HG03354 (cell line): ENCODE measurements at regions not wholly inside any gene's neighbourhood (a gene's known extent, or its start where the extent isn't known, plus 50 kb on each side); places are given as distances from the start of the nearest gene placed in this dataset.

Experiments used
- ATAC-seq: cut with Tn5 transposase; IDR thresholded peaks from one replicate; pipeline ENCODE4 v1.9.1; 2021; ENCODE audit warnings: mild to moderate bottlenecking; ENCODE audit not compliant: unreplicated experiment, poor library complexity, severe bottlenecking

GRCh38 chr5:93322974-93323860, 257.8 kb downstream of the NR2F1-AS1 start:
- ATAC-seq: no peak

DNA sequence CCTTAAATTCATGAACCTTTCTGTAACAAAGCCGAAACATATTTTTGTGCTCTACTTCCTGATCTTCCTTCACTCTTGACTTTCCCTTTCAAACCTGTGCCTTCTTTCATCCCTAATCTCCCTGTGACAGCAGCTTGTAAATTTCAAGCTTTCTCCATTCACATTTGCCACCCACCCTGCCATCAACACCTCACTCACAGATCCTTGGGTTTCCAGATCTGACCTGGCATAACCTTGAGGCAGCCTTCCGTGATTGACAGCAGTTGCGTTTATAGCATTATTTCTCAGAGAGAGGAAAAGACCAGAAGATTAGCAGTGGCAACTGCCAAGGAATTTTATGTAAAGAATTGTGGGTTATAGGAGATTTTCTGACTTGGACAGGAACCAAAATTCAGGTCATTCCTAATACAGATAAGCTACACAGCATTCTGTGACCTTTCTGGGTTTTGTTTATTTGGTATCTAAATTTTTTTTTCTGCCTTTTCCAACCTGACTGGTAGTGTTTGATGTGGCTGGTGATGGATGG, 260.0 kb downstream of the NR2F1-AS1 start:
- no peak for ATAC-seq

DNA sequence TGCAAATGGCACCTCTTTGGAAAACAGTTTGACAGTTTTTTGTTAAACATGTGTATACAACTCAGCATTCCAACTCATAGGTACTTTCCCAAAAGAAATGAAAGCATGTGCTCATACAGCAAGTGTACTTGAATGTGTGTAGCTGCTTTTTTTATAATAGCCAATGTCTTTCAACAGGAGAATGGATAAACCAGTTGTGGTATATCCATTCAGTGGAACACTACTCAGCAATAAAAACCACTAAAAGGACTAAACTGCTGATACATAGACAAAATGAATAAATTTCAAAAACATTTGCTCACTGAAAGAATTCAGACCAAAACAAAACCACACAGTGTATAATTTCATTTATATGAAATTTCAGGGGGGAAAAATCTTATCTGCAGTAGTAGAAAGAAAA, 267.3 kb downstream of the NR2F1-AS1 start:
- ATAC-seq: no peak

DNA sequence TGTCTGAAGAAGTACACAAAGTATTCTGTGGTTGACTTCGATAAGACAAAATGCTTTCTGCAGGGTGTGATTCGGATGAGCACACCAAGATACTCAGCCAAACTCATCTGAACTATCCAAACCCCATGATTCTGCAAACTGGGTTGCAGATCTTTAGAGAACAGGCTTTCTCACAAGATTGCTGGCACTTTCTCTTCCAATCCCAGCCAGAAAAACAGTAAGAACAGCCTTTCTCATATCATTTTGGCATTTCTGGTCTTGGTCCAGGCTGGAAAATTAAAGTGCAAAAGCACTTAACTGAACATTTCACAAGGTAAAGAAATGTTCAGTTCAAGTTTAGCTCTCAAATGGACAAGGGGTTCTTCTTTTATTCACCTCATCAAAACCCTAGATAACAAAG, 269.1 kb downstream of the NR2F1-AS1 start:
- no peak for ATAC-seq

GRCh38 chr5:93307557-93307956, 273.5 kb downstream of the NR2F1-AS1 start:
- ATAC-seq: no peak

DNA sequence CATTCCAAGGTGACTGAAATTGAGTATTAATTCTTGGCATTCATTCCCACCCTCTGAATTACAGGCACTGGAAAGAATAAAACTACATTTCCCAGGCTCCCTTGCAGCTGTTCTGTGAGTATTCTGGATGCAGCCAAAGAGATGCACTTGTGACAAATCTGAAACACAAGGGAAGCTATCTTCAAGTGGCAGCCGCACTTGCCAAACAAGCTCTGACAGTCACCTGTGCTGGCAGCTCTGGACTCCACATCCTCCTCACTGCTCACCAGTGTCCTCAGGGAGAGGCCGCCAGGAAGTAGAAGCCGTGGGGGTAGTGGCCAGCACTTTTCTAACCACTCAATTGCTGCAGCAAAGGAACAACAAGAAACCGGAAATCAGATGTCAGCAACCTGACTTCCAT, 275.0 kb downstream of the NR2F1-AS1 start:
- no peak for ATAC-seq

GRCh38 chr5:93304456-93305250, 276.4 kb downstream of the NR2F1-AS1 start:
- ATAC-seq: no peak

- no peak for ATAC-seq
Observed at GRCh38 chr5:93303291-93303691, 277.7 kb downstream of the NR2F1-AS1 start.

DNA sequence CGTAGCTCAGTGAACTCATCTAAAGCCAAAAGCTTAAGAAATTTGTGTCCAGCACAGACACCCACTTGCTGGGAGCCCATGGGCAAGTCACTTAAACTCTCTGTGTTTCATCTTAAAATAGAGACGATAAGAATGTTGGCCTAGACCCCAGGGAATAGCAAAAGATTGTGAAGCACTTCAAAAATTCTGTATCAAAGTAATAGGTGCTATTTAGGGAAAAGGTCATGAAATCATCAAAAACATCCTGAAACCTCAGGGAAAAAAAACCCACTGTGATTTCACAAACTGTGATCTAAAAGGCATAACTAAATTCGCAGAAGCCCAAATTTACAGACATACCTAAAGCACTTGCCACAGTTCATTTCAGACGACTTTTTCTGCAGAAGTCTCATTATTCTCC, 278.3 kb downstream of the NR2F1-AS1 start:
- ATAC-seq: no peak

DNA sequence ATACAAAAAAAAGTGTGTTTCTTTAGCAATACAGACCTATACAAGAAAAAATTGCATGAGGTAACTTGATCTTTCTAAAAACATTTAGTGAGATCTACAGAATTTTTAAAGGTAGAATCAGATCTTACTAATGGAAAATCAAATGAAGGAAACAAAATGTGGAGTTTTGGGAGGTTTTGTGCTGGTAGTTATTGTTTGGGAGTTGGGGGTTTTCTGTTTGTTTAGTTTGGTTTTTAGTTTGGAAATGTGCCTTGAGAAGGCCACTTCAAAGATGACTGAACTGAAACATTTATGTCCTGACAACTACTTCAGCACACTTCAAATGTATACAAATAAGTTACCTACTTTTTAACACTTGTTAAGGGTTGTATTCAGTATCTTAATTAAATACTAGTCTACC, 280.1 kb downstream of the NR2F1-AS1 start:
- ATAC-seq: no peak

DNA sequence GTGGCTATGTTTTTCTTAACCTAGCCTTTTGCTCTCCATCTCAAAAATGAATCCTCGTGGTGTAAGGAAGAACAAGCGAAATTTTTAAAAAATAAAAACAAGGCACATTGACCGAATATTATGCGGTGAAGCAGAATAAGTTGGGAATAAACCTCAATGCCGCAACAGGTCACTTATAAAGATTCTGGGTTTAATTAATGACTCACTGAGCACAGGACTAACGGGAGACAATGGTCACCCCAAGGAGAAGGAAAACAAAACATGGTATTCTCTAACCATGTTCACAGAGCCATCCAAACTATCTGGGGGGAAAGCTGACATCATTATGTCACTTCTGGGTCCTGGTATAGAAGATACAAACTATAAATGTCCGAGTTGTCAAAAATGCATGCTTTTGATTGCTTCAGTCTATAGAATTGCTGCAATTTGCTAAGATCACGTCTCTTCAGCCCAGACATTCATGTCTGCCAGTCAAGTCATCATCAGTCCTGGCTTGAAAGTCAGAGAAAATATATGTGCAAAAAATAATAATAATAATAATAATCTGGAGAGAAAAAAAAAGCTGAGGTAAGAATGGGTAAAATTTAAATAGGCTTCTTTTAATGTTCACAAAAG, 280.6 kb downstream of the NR2F1-AS1 start:
- ATAC-seq: no peak

- ATAC-seq: no peak
Observed at GRCh38 chr5:93299681-93300308, 281.2 kb downstream of the NR2F1-AS1 start.

DNA sequence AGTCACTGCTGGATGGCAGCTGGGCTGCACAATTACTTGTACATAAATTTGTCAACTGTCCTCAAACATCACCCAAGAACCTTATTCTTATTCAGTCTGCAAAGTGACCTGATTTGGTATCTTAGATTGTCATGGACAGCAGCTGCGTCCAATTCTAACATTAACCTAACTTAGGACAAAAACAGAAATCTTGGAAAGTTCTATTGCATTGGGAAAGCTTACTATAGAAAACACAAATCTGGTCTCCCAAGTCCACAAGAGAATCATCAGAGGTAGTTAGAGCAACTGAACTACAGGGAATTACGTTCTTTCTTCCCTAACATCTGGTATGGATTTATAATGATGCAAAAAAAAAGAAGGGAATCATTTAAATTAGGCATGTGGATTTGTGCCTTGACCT, 283.9 kb downstream of the NR2F1-AS1 start:
- ATAC-seq: no peak

- ATAC-seq: no peak
Observed at GRCh38 chr5:93296338-93296737, 284.7 kb downstream of the NR2F1-AS1 start.

- ATAC-seq: no peak
Observed at GRCh38 chr5:93294996-93295395, 286.0 kb downstream of the NR2F1-AS1 start.

DNA sequence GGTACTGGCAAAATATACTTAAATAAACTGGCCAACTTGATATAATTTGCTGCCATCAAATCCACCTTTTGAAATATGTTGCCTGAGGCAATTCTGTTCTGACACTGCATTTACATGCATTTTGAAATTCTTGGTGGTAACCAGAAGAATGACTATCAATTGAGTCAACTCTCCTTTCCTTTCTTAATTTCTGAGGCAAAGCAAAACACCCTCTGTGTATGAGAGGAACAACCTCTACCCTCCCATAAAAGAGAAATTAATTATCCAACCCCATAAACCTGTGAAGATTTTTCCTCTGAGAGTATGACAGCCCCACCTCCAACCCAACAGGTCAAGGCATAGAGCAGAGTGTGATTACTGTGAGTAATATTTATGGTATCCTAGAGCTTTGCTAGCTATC, 286.8 kb downstream of the NR2F1-AS1 start:
- ATAC-seq: no peak

GRCh38 chr5:93289942-93290341, 291.1 kb downstream of the NR2F1-AS1 start:
- no peak for ATAC-seq

DNA sequence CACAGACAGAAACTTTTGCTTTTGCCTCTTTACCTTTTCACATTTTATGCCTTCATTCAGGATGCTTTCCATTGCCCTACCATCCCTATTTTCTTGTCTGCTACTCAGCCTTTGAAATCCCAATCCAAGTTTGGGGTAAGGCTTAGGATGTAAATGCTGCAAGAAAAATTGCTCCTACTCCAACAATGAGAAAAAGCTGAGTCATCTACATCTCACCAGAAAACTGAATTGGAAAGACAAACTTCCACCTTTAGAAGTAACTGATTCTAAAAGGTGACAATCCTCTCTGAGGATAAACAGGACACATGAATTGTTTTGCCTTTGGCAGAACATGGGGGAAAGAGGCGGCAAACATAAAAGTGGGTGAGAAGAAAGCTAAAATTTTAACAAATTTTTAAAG, 295.6 kb downstream of the NR2F1-AS1 start:
- ATAC-seq: no peak

DNA sequence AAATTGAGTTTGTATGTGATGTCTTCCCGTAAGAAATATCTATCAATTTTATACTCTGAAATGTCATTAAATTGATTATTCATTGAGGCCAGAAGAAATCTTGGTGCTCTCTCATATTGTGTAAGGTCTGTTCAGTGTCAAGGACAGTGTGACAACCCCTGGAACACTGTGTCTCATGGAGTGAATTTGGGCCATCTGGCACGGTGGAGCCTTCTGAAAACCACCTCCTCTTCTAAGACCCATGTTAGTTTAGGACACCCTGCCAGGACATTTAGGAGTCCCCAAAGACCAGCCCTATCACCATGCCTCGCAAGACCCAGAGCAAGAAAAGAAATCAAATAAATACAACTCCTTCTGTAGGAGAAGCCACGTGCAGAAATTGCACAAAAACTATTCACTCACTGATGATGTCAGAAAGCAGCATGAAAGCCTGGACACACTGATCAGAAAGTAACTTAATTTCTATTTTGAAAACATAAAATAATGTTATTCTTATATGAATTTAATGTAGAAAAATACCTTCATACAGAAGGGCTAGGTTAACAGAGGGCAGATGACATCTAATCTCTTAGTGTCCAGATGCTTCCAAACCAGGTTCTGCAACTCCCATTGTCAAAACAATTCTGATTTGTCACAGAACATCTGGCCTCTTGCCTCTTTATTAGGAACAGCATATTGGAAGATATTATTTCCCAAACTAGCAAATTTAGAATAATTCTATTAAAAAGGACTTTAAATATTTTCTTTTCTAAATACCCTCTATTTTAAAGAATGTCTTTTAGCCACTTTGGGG, 298.8 kb downstream of the NR2F1-AS1 start:
- ATAC-seq: no peak
